WTC11 (cell line): ENCODE measurements at regions not wholly inside any gene's neighbourhood (a gene's known extent, or its start where the extent isn't known, plus 50 kb on each side); places are given as distances from the start of the nearest gene placed in this dataset.
"Not testable (repeated sequence)": the region's sequence is repeated elsewhere in the genome, so short reads cannot be mapped to it uniquely, and the experiment has no call there.

Source experiments
- CREB1 ChIP-seq: sonication (generic); formaldehyde crosslinking; IDR thresholded peaks from 2 replicates; pipeline ENCODE4 v1.8.0; 2023; ENCODE audit warnings: mild to moderate bottlenecking, missing genetic modification reagents
- CREM ChIP-seq: sonication (generic); formaldehyde crosslinking; IDR thresholded peaks from 2 replicates; pipeline ENCODE4 v1.8.1; 2022; ENCODE audit warnings: mild to moderate bottlenecking, missing genetic modification reagents, moderate library complexity
- FOXK1 ChIP-seq: sonication (generic); formaldehyde crosslinking; IDR thresholded peaks from 2 replicates; pipeline ENCODE4 v1.8.0; 2022; ENCODE audit warnings: mild to moderate bottlenecking, moderate library complexity, missing genetic modification reagents
- NR3C1 ChIP-seq: sonication (generic); formaldehyde crosslinking; conservative IDR thresholded peaks from 2 replicates; pipeline ENCODE4 v1.8.1; 2023; ENCODE audit warnings: low read depth, mild to moderate bottlenecking, missing genetic modification reagents
- SMAD4 ChIP-seq: sonication (generic); formaldehyde crosslinking; IDR thresholded peaks from 2 replicates; pipeline ENCODE4 v1.8.0; 2022; ENCODE audit warnings: mild to moderate bottlenecking, missing genetic modification reagents
- ZNF121 ChIP-seq: sonication (generic); formaldehyde crosslinking; IDR thresholded peaks from 2 replicates; pipeline ENCODE4 v1.8.0; 2023; ENCODE audit warnings: missing genetic modification reagents
- ZNF138 ChIP-seq: sonication (generic); formaldehyde crosslinking; conservative IDR thresholded peaks from 2 replicates; pipeline ENCODE4 v1.8.1; 2022; ENCODE audit warnings: mild to moderate bottlenecking, moderate library complexity, missing genetic modification reagents
- TF ChIP-seq, protein P1 (sequence below): fragments of 200-600 bp; IDR thresholded peaks from 2 replicates; pipeline ENCODE4 v1.8.0; 2022; ENCODE audit warnings: antibody characterized with exemption
- TF ChIP-seq, protein P2 (sequence below): sonication (generic); formaldehyde crosslinking; IDR thresholded peaks from 2 replicates; pipeline ENCODE4 v1.8.1; 2022; ENCODE audit warnings: mild to moderate bottlenecking, moderate library complexity, missing genetic modification reagents
- TF ChIP-seq, protein P3 (sequence below): sonication (generic); formaldehyde crosslinking; IDR thresholded peaks from 2 replicates; pipeline ENCODE4 v1.8.1; 2022; ENCODE audit warnings: low read depth, mild to moderate bottlenecking, moderate library complexity, missing genetic modification reagents, borderline replicate concordance
- TF ChIP-seq, protein P4 (sequence below): sonication (generic); formaldehyde crosslinking; IDR thresholded peaks from 2 replicates; pipeline ENCODE4 v1.8.0; 2022; ENCODE audit warnings: mild to moderate bottlenecking, missing genetic modification reagents
- TF ChIP-seq, protein P5 (sequence below): sonication (generic); formaldehyde crosslinking; IDR thresholded peaks from 2 replicates; pipeline ENCODE4 v1.8.1; 2023; ENCODE audit warnings: mild to moderate bottlenecking, missing genetic modification reagents, moderate library complexity
- TF ChIP-seq, protein P6 (sequence below): sonication (generic); formaldehyde crosslinking; conservative IDR thresholded peaks from 2 replicates; pipeline ENCODE4 v1.8.1; 2023; ENCODE audit warnings: mild to moderate bottlenecking, low read depth, missing genetic modification reagents, moderate library complexity

DNA sequence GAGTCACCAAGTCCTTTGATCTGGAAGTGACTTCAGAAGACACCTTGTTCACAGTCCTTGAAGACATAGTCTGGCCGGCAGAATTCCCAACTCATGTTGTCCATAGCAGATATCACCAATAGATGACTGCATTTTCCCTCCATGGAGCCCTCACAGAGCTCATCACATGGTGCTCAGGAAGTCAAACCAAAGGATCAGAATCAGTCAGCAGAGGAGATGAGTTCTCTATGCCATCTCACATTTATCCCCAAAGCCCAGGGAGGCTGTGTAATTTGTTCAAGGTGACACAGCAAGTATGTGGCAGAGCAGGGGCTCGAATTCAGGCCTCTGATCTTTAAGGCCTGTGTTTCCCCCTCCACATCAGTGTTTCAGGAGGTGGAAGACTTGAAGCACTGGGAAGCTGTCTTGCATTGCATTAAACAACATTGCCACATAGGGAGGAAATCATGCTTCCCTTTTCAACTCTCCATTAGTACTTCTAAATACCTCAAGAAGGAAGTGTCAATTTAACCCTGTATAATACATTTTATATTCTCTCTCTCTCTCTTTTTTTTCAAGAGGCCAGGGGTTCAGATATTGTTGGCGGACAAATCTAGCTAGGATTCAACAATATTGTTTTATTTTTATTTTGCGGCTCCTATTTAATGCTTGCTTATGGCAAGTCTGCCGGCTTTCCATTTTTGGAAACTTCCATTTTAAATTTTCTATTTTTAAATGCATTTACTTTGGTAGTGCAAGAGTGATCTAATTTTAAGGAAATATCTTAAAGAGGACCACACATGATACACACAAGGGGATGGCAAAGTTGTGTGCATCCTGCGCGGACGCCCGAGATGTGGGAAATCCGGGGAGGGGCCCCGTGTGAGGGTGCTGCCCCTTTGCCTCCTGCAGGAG is 61.9 kb downstream of the NPIPB5 start:
- TF ChIP-seq FOXK1; CREM (CRISPR knock-in tag); ZNF121 (CRISPR knock-in tag); NR3C1; ZNF138; SMAD4 (CRISPR knock-in tag); CREB1 (CRISPR knock-in tag): not testable (repeated sequence)
- TF ChIP-seq, protein P1, sequence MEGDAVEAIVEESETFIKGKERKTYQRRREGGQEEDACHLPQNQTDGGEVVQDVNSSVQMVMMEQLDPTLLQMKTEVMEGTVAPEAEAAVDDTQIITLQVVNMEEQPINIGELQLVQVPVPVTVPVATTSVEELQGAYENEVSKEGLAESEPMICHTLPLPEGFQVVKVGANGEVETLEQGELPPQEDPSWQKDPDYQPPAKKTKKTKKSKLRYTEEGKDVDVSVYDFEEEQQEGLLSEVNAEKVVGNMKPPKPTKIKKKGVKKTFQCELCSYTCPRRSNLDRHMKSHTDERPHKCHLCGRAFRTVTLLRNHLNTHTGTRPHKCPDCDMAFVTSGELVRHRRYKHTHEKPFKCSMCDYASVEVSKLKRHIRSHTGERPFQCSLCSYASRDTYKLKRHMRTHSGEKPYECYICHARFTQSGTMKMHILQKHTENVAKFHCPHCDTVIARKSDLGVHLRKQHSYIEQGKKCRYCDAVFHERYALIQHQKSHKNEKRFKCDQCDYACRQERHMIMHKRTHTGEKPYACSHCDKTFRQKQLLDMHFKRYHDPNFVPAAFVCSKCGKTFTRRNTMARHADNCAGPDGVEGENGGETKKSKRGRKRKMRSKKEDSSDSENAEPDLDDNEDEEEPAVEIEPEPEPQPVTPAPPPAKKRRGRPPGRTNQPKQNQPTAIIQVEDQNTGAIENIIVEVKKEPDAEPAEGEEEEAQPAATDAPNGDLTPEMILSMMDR = not testable (repeated sequence)
- TF ChIP-seq, protein P2, sequence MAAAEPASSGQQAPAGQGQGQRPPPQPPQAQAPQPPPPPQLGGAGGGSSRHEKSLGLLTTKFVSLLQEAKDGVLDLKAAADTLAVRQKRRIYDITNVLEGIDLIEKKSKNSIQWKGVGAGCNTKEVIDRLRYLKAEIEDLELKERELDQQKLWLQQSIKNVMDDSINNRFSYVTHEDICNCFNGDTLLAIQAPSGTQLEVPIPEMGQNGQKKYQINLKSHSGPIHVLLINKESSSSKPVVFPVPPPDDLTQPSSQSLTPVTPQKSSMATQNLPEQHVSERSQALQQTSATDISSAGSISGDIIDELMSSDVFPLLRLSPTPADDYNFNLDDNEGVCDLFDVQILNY = not testable (repeated sequence)
- TF ChIP-seq, protein P3, sequence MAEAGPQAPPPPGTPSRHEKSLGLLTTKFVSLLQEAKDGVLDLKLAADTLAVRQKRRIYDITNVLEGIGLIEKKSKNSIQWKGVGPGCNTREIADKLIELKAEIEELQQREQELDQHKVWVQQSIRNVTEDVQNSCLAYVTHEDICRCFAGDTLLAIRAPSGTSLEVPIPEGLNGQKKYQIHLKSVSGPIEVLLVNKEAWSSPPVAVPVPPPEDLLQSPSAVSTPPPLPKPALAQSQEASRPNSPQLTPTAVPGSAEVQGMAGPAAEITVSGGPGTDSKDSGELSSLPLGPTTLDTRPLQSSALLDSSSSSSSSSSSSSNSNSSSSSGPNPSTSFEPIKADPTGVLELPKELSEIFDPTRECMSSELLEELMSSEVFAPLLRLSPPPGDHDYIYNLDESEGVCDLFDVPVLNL (CRISPR knock-in tag) = not testable (repeated sequence)
- TF ChIP-seq, protein P4, sequence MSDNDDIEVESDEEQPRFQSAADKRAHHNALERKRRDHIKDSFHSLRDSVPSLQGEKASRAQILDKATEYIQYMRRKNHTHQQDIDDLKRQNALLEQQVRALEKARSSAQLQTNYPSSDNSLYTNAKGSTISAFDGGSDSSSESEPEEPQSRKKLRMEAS (CRISPR knock-in tag) = not testable (repeated sequence)
- TF ChIP-seq, protein P5, sequence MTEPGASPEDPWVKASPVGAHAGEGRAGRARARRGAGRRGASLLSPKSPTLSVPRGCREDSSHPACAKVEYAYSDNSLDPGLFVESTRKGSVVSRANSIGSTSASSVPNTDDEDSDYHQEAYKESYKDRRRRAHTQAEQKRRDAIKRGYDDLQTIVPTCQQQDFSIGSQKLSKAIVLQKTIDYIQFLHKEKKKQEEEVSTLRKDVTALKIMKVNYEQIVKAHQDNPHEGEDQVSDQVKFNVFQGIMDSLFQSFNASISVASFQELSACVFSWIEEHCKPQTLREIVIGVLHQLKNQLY = not testable (repeated sequence)
- TF ChIP-seq, protein P6, sequence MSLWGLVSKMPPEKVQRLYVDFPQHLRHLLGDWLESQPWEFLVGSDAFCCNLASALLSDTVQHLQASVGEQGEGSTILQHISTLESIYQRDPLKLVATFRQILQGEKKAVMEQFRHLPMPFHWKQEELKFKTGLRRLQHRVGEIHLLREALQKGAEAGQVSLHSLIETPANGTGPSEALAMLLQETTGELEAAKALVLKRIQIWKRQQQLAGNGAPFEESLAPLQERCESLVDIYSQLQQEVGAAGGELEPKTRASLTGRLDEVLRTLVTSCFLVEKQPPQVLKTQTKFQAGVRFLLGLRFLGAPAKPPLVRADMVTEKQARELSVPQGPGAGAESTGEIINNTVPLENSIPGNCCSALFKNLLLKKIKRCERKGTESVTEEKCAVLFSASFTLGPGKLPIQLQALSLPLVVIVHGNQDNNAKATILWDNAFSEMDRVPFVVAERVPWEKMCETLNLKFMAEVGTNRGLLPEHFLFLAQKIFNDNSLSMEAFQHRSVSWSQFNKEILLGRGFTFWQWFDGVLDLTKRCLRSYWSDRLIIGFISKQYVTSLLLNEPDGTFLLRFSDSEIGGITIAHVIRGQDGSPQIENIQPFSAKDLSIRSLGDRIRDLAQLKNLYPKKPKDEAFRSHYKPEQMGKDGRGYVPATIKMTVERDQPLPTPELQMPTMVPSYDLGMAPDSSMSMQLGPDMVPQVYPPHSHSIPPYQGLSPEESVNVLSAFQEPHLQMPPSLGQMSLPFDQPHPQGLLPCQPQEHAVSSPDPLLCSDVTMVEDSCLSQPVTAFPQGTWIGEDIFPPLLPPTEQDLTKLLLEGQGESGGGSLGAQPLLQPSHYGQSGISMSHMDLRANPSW (CRISPR knock-in tag) = not testable (repeated sequence)
